ENCODE measurements at regions not wholly inside any gene's neighbourhood (a gene's known extent, or its start where the extent isn't known, plus 50 kb on each side); places are given as distances from the start of the nearest gene placed in this dataset.

DNA sequence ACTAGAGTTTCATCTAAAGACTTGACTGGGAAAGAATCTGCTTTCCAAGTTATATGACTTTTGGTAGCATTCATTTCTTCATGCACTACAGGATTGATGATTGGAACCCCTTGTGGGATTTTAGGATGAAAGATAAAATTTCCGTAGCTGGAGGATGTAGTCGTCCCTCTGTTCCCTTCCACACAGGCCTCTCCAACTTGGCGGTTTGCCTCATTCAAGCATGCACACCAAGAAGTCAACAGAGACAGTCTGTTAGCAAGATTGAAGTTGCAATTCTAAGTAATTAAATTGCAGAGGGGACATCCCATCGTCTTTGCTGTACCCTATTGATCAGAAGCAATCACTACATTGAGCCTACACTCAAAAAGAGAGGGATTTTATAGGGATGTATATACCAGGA lies 777.4 kb upstream of the HS3ST1 start:
- no peaks in the 10 kb centered on the region for H3K36me3 ChIP-seq (ENCODE audit: insufficient read depth in 1 of 2, low read depth in 1 of 2)
- DNase-seq, result no peak
- H3K4me1 ChIP-seq, result no peaks in the 10 kb centered on the region
- TF ChIP-seq, protein P1, sequence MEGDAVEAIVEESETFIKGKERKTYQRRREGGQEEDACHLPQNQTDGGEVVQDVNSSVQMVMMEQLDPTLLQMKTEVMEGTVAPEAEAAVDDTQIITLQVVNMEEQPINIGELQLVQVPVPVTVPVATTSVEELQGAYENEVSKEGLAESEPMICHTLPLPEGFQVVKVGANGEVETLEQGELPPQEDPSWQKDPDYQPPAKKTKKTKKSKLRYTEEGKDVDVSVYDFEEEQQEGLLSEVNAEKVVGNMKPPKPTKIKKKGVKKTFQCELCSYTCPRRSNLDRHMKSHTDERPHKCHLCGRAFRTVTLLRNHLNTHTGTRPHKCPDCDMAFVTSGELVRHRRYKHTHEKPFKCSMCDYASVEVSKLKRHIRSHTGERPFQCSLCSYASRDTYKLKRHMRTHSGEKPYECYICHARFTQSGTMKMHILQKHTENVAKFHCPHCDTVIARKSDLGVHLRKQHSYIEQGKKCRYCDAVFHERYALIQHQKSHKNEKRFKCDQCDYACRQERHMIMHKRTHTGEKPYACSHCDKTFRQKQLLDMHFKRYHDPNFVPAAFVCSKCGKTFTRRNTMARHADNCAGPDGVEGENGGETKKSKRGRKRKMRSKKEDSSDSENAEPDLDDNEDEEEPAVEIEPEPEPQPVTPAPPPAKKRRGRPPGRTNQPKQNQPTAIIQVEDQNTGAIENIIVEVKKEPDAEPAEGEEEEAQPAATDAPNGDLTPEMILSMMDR (IDR thresholded peaks at IDR 0.05), result no peak
- WGBS, 3 donors, result 67 to 71% (median 70%) methylated on average over 4 of the region's 4 CpGs
- no peak for ATAC-seq
- intact Hi-C loops (cut with DNase I), result no loop called here
- no peaks in the 10 kb centered on the region for H3K27me3 ChIP-seq (ENCODE audit: insufficient read depth in 3 of 3, low read length in 2 of 3)
- H3K4me3 ChIP-seq, result no peak overlapping the region
- no peak overlapping the region for H3K27ac ChIP-seq
- no peaks in the 10 kb centered on the region for H3K9me3 ChIP-seq

DNA sequence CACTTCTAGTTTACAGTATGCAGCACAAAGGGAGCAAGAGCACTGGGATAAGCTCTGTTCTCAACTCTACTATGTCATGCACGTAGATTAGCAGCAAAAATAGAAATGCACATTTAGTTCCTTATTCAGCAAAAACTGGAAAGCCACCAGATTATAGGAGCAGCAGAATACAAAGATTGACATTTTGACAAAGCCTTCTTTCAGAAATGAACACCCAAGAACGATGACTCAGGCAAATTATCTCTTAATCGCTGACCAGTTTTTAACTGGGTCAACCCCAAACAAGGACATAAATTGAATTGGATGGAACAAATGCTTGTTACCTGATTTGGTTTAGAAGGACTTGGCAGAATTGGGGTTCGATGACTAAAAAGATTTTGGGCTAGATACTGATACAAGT lies 775.3 kb upstream of the HS3ST1 start:
- TF ChIP-seq, protein P1 (IDR thresholded peaks at IDR 0.05), result no peak
- Histone ChIP-seq H3K27me3 (ENCODE audit: insufficient read depth in 3 of 3, low read length in 2 of 3) (no peaks in the 10 kb centered on the region), H3K4me1 (no peaks in the 10 kb centered on the region), H3K4me3 (no peak overlapping the region), H3K27ac (no peak overlapping the region), H3K36me3 (ENCODE audit: insufficient read depth in 1 of 2, low read depth in 1 of 2) (no peaks in the 10 kb centered on the region), H3K9me3 (no peaks in the 10 kb centered on the region)
- ATAC-seq (no peak), DNase-seq (no peak)
- WGBS, 3 donors, result 73 to 80% (median 78%) methylated on average over 4 of the region's 4 CpGs
- intact Hi-C loops (cut with DNase I), result no loop called here

DNA sequence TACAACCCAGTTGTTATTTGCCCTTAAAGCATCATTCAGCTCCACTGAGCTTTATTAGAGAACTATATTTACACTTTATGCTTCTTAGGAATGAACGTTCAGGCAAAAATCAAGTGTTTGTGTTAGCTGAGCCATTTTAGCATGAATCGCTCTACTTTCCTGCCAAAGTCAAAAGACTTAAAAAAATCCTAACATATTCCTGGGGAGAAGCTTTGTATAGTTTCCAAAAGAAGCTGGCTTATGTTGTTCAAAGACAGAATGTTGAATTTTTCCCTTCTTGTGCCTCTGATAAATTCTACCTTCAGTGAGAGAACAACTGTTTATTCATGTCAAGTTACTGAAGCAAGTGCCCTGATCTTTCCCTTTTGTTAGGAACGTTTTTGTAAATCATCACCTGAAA lies 771.5 kb upstream of the HS3ST1 start:
- ATAC-seq (no peak), DNase-seq (no peak)
- no peaks in the 10 kb centered on the region for H3K36me3 ChIP-seq (ENCODE audit: insufficient read depth in 1 of 2, low read depth in 1 of 2)
- H3K9me3 ChIP-seq, result no peaks in the 10 kb centered on the region
- no peak overlapping the region for H3K27ac ChIP-seq
- TF ChIP-seq, protein P1 (IDR thresholded peaks at IDR 0.05), result no peak
- 62 to 68% (median 66%) methylated on average over 3 of the region's 3 CpGs for WGBS, 3 donors
- H3K4me3 ChIP-seq, result no peak overlapping the region
- intact Hi-C loops (cut with DNase I), result no loop called here
- no peaks in the 10 kb centered on the region for H3K27me3 ChIP-seq (ENCODE audit: insufficient read depth in 3 of 3, low read length in 2 of 3)
- H3K4me1 ChIP-seq, result no peaks in the 10 kb centered on the region

DNA sequence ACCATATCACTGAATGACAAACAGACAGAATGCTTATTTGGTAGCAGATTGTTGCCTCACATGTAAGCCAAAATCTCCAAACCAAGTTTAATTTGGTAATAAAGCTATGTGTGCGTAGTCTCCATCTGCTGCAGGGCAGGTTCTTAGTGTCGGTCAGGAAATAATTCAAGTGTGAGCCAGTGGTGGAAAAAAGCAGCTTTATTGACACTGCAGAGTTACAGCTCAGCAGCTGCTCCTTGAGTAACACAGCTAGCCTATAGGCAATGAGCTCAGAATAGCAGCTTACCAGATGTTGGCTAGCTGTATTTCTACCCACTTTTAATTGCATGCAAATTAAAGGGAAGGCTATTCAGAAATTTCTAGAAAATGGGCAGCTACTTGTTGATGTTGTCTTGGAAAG lies 757.8 kb upstream of the HS3ST1 start:
- DNase-seq (no peak), ATAC-seq (no peak)
- intact Hi-C loops (cut with DNase I), result no loop called here
- Histone ChIP-seq H3K27me3 (ENCODE audit: insufficient read depth in 3 of 3, low read length in 2 of 3) (no peaks in the 10 kb centered on the region), H3K27ac (no peak overlapping the region), H3K4me1 (no peaks in the 10 kb centered on the region), H3K9me3 (no peaks in the 10 kb centered on the region), H3K4me3 (no peak overlapping the region), H3K36me3 (ENCODE audit: insufficient read depth in 1 of 2, low read depth in 1 of 2) (no peaks in the 10 kb centered on the region)
- TF ChIP-seq, protein P1 (IDR thresholded peaks at IDR 0.05), result no peak
- WGBS, 3 donors, result 32 to 39% (median 39%) methylated on average over 2 of the region's 2 CpGs
